Upper lobe of left lung (tissue), 4 donors: ENCODE measurements at regions not wholly inside any gene's neighbourhood (a gene's known extent, or its start where the extent isn't known, plus 50 kb on each side); places are given as distances from the start of the nearest gene placed in this dataset.

Source experiments
- POLR2A ChIP-seq, 4 donors: fragments of 450-650 bp; IDR thresholded peaks; one replicate each; pipeline ENCODE4 v1.5.1; 2016 to 2017; ENCODE audit warnings: antibody characterized with exemption in 4 of 4, mild to moderate bottlenecking in 2 of 4
- POLR2AphosphoS5 ChIP-seq, 2 donors: sonication (generic); formaldehyde crosslinking; IDR thresholded peaks; one replicate each; pipeline ENCODE4 v1.5.1; 2017; ENCODE audit warnings: antibody characterized with exemption in 2 of 2

DNA sequence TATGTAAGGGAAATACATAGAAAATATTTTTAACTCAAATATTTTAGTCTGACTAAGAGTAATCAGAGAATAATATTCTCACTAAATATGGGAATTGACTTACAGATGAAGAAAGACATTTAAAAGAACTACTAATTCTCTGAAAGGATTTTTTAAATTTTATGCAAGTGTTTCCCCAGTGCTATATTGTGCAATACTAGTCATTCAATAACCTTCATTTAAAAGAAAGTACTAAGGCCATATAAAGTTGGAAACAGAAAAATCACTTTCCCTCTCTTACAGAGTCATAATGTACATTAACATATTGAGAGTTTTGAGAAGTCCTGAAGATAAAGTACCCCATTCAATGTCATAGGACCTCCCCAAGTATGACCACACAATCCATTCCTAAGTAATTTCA lies 584.6 kb upstream of the ACVR2A start:
- TF ChIP-seq POLR2AphosphoS5 (IDR thresholded peaks at IDR 0.05) (no peak), POLR2A (IDR thresholded peaks at IDR 0.05) (no peak)
